22Rv1 (cell line): ENCODE measurements at regions not wholly inside any gene's neighbourhood (a gene's known extent, or its start where the extent isn't known, plus 50 kb on each side); places are given as distances from the start of the nearest gene placed in this dataset.

Experiments
- CTCF ChIP-seq: fragments of 450-650 bp; IDR thresholded peaks from 2 replicates; pipeline ENCODE4 v1.5.1; 2017; ENCODE audit warnings: mild to moderate bottlenecking
- ZFX ChIP-seq: fragments of 450-650 bp; IDR thresholded peaks from 2 replicates; pipeline ENCODE4 v1.6.1; 2017; ENCODE audit warnings: antibody characterized with exemption, borderline replicate concordance

DNA sequence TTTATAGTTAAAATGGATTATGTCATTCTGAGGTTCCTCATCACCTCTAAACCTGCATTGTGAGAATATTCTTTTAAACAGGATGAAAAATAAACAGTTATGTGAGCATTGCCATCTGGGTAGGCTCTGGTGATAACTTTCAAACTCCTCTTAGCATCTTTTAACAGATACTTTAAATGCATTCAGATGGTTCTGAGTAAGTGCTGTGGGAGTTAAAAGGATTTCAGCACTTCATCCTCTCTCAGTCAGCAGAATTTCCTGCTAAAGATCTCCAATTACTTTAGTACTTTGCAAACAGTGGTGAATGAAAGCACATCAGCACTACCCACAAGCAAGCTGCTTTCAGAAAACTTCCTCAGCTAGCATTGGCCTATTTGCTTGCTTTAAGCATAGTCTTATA is 59.3 kb upstream of the TMTC1 start:
- TF ChIP-seq CTCF (no peak), ZFX (no peak)
